ENCODE measurements at regions not wholly inside any gene's neighbourhood (a gene's known extent, or its start where the extent isn't known, plus 50 kb on each side); places are given as distances from the start of the nearest gene placed in this dataset.

GRCh38 chr6:138001750-138002349 lies 105.4 kb downstream of the PERP start:
- no peak overlapping the region for H3K27ac ChIP-seq (ENCODE audit: low read length)
- H3K4me1 ChIP-seq (ENCODE audit: low read length) = 0 out of 2 replicates have a peak, but pooled peaks cover 3% of the 10 kb centered on the region
- no peaks in the 10 kb centered on the region for H3K27me3 ChIP-seq (ENCODE audit: low read length)
- H3K9me2 ChIP-seq (replicated peaks; ENCODE audit: insufficient read depth, low read length) = no peaks in the 10 kb centered on the region
- DNase-seq = peak; percentile 77
- H3K4me2 ChIP-seq (ENCODE audit: low read depth, low read length, poor library complexity, severe bottlenecking) = no peak overlapping the region
- no peaks in the 10 kb centered on the region for H4K20me1 ChIP-seq (ENCODE audit: insufficient read depth, low read depth, low read length)
- no peak overlapping the region for H2AFZ ChIP-seq (ENCODE audit: low read length)
- no peaks in the 10 kb centered on the region for H3K79me2 ChIP-seq (ENCODE audit: low read length)
- H3K36me3 ChIP-seq (ENCODE audit: insufficient read depth, low read length) = no peaks in the 10 kb centered on the region
- H3K9ac ChIP-seq (ENCODE audit: low read length) = no peak overlapping the region
- no peaks in the 10 kb centered on the region for H3K9me3 ChIP-seq (ENCODE audit: low read length)
- H3K4me3 ChIP-seq (ENCODE audit: low read length) = no peak overlapping the region

- Histone ChIP-seq H3K36me3 (ENCODE audit: insufficient read depth, low read length) (no peaks in the 10 kb centered on the region), H3K27ac (ENCODE audit: low read length) (no peak overlapping the region), H3K79me2 (ENCODE audit: low read length) (no peaks in the 10 kb centered on the region), H2AFZ (ENCODE audit: low read length) (no peak overlapping the region), H3K9ac (ENCODE audit: low read length) (no peak overlapping the region), H3K27me3 (ENCODE audit: low read length) (no peaks in the 10 kb centered on the region), H3K9me2 (replicated peaks; ENCODE audit: insufficient read depth, low read length) (no peaks in the 10 kb centered on the region), H3K4me1 (ENCODE audit: low read length) (peaks cover 6% of the 10 kb centered on the region), H4K20me1 (ENCODE audit: insufficient read depth, low read depth, low read length) (no peaks in the 10 kb centered on the region), H3K4me3 (ENCODE audit: low read length) (no peak overlapping the region), H3K9me3 (ENCODE audit: low read length) (no peaks in the 10 kb centered on the region), H3K4me2 (ENCODE audit: low read depth, low read length, poor library complexity, severe bottlenecking) (no peak overlapping the region)
- peak; percentile 57 for DNase-seq
Measured at GRCh38 chr6:138004430-138005287, 102.6 kb downstream of the PERP start.

- no peak for DNase-seq
- peaks cover 6% of the 10 kb centered on the region for H3K4me1 ChIP-seq (ENCODE audit: low read length)
- no peak overlapping the region for H2AFZ ChIP-seq (ENCODE audit: low read length)
- H3K27ac ChIP-seq (ENCODE audit: low read length) = no peak overlapping the region
- no peaks in the 10 kb centered on the region for H3K79me2 ChIP-seq (ENCODE audit: low read length)
- no peaks in the 10 kb centered on the region for H3K9me3 ChIP-seq (ENCODE audit: low read length)
- no peaks in the 10 kb centered on the region for H3K36me3 ChIP-seq (ENCODE audit: insufficient read depth, low read length)
- no peaks in the 10 kb centered on the region for H3K9me2 ChIP-seq (replicated peaks; ENCODE audit: insufficient read depth, low read length)
- H3K9ac ChIP-seq (ENCODE audit: low read length) = no peak overlapping the region
- H4K20me1 ChIP-seq (ENCODE audit: insufficient read depth, low read depth, low read length) = no peaks in the 10 kb centered on the region
- H3K27me3 ChIP-seq (ENCODE audit: low read length) = no peaks in the 10 kb centered on the region
- no peak overlapping the region for H3K4me2 ChIP-seq (ENCODE audit: low read depth, low read length, poor library complexity, severe bottlenecking)
- no peak overlapping the region for H3K4me3 ChIP-seq (ENCODE audit: low read length)
Measured at GRCh38 chr6:138005846-138006245, 101.4 kb downstream of the PERP start.

GRCh38 chr6:138007014-138007472 lies 100.2 kb downstream of the PERP start:
- peaks cover 6% of the 10 kb centered on the region for H3K4me1 ChIP-seq (ENCODE audit: low read length)
- no peak overlapping the region for H3K4me3 ChIP-seq (ENCODE audit: low read length)
- H3K4me2 ChIP-seq (ENCODE audit: low read depth, low read length, poor library complexity, severe bottlenecking) = no peak overlapping the region
- no peak overlapping the region for H2AFZ ChIP-seq (ENCODE audit: low read length)
- H4K20me1 ChIP-seq (ENCODE audit: insufficient read depth, low read depth, low read length) = no peaks in the 10 kb centered on the region
- no peaks in the 10 kb centered on the region for H3K9me3 ChIP-seq (ENCODE audit: low read length)
- H3K36me3 ChIP-seq (ENCODE audit: insufficient read depth, low read length) = no peaks in the 10 kb centered on the region
- no peaks in the 10 kb centered on the region for H3K27me3 ChIP-seq (ENCODE audit: low read length)
- no peak overlapping the region for H3K27ac ChIP-seq (ENCODE audit: low read length)
- no peak overlapping the region for H3K9ac ChIP-seq (ENCODE audit: low read length)
- H3K79me2 ChIP-seq (ENCODE audit: low read length) = no peaks in the 10 kb centered on the region
- H3K9me2 ChIP-seq (replicated peaks; ENCODE audit: insufficient read depth, low read length) = no peaks in the 10 kb centered on the region
- DNase-seq = peak; percentile 60

- Histone ChIP-seq H3K79me2 (ENCODE audit: low read length) (no peaks in the 10 kb centered on the region), H3K4me1 (ENCODE audit: low read length) (peaks cover 6% of the 10 kb centered on the region), H3K4me3 (ENCODE audit: low read length) (no peak overlapping the region), H3K36me3 (ENCODE audit: insufficient read depth, low read length) (no peaks in the 10 kb centered on the region), H3K9ac (ENCODE audit: low read length) (no peak overlapping the region), H4K20me1 (ENCODE audit: insufficient read depth, low read depth, low read length) (no peaks in the 10 kb centered on the region), H3K9me3 (ENCODE audit: low read length) (no peaks in the 10 kb centered on the region), H3K27ac (ENCODE audit: low read length) (no peak overlapping the region), H3K4me2 (ENCODE audit: low read depth, low read length, poor library complexity, severe bottlenecking) (no peak overlapping the region), H3K9me2 (replicated peaks; ENCODE audit: insufficient read depth, low read length) (no peaks in the 10 kb centered on the region), H3K27me3 (ENCODE audit: low read length) (no peaks in the 10 kb centered on the region), H2AFZ (ENCODE audit: low read length) (no peak overlapping the region; the same call in 1 of the 2 replicates)
- no peak for DNase-seq
Measured at GRCh38 chr6:138008791-138009190, 98.4 kb downstream of the PERP start.

GRCh38 chr6:138011413-138011812 lies 95.8 kb downstream of the PERP start:
- H3K9me2 ChIP-seq (replicated peaks; ENCODE audit: insufficient read depth, low read length) = no peaks in the 10 kb centered on the region
- no peaks in the 10 kb centered on the region for H3K79me2 ChIP-seq (ENCODE audit: low read length)
- no peak overlapping the region for H3K4me2 ChIP-seq (ENCODE audit: low read depth, low read length, poor library complexity, severe bottlenecking)
- no peak for DNase-seq
- H3K9ac ChIP-seq (ENCODE audit: low read length) = no peak overlapping the region
- H3K4me1 ChIP-seq (ENCODE audit: low read length) = peaks cover 6% of the 10 kb centered on the region
- H4K20me1 ChIP-seq (ENCODE audit: insufficient read depth, low read depth, low read length) = no peaks in the 10 kb centered on the region
- no peak overlapping the region for H3K4me3 ChIP-seq (ENCODE audit: low read length)
- H3K27ac ChIP-seq (ENCODE audit: low read length) = no peak overlapping the region
- no peaks in the 10 kb centered on the region for H3K9me3 ChIP-seq (ENCODE audit: low read length)
- H3K36me3 ChIP-seq (ENCODE audit: insufficient read depth, low read length) = no peaks in the 10 kb centered on the region
- H2AFZ ChIP-seq (ENCODE audit: low read length) = no peak overlapping the region
- H3K27me3 ChIP-seq (ENCODE audit: low read length) = no peaks in the 10 kb centered on the region

GRCh38 chr6:138012682-138013081 lies 94.5 kb downstream of the PERP start:
- Histone ChIP-seq H3K27me3 (ENCODE audit: low read length) (no peaks in the 10 kb centered on the region), H3K4me2 (ENCODE audit: low read depth, low read length, poor library complexity, severe bottlenecking) (no peak overlapping the region), H4K20me1 (ENCODE audit: insufficient read depth, low read depth, low read length) (no peaks in the 10 kb centered on the region), H3K9me2 (replicated peaks; ENCODE audit: insufficient read depth, low read length) (no peaks in the 10 kb centered on the region), H3K4me1 (ENCODE audit: low read length) (peaks cover 6% of the 10 kb centered on the region), H3K9ac (ENCODE audit: low read length) (no peak overlapping the region), H2AFZ (ENCODE audit: low read length) (no peak overlapping the region), H3K9me3 (ENCODE audit: low read length) (no peaks in the 10 kb centered on the region), H3K79me2 (ENCODE audit: low read length) (no peaks in the 10 kb centered on the region), H3K27ac (ENCODE audit: low read length) (no peak overlapping the region), H3K4me3 (ENCODE audit: low read length) (no peak overlapping the region), H3K36me3 (ENCODE audit: insufficient read depth, low read length) (no peaks in the 10 kb centered on the region)
- no peak for DNase-seq

GRCh38 chr6:138013959-138014358 lies 93.3 kb downstream of the PERP start:
- H3K36me3 ChIP-seq (ENCODE audit: insufficient read depth, low read length) = no peaks in the 10 kb centered on the region
- H2AFZ ChIP-seq (ENCODE audit: low read length) = no peak overlapping the region
- H3K27ac ChIP-seq (ENCODE audit: low read length) = no peak overlapping the region
- H3K4me1 ChIP-seq (ENCODE audit: low read length) = peaks cover 5% of the 10 kb centered on the region
- no peak overlapping the region for H3K4me3 ChIP-seq (ENCODE audit: low read length)
- no peak for DNase-seq
- no peaks in the 10 kb centered on the region for H3K9me2 ChIP-seq (replicated peaks; ENCODE audit: insufficient read depth, low read length)
- H3K9me3 ChIP-seq (ENCODE audit: low read length) = no peaks in the 10 kb centered on the region
- no peaks in the 10 kb centered on the region for H3K79me2 ChIP-seq (ENCODE audit: low read length)
- no peak overlapping the region for H3K4me2 ChIP-seq (ENCODE audit: low read depth, low read length, poor library complexity, severe bottlenecking)
- H4K20me1 ChIP-seq (ENCODE audit: insufficient read depth, low read depth, low read length) = no peaks in the 10 kb centered on the region
- no peaks in the 10 kb centered on the region for H3K27me3 ChIP-seq (ENCODE audit: low read length)
- H3K9ac ChIP-seq (ENCODE audit: low read length) = no peak overlapping the region

Data from Karpas-422 (cell line).